ENCODE measurements at regions not wholly inside any gene's neighbourhood (a gene's known extent, or its start where the extent isn't known, plus 50 kb on each side); places are given as distances from the start of the nearest gene placed in this dataset.

- TF ChIP-seq CTCF (IDR thresholded peaks at IDR 0.05) (no peak), POLR2A (IDR thresholded peaks at IDR 0.05) (no peak)
Measured at GRCh38 chr6:81605526-81605925, 147.0 kb downstream of the TENT5A start.
